ENCODE measurements at regions not wholly inside any gene's neighbourhood (a gene's known extent, or its start where the extent isn't known, plus 50 kb on each side); places are given as distances from the start of the nearest gene placed in this dataset.

DNA sequence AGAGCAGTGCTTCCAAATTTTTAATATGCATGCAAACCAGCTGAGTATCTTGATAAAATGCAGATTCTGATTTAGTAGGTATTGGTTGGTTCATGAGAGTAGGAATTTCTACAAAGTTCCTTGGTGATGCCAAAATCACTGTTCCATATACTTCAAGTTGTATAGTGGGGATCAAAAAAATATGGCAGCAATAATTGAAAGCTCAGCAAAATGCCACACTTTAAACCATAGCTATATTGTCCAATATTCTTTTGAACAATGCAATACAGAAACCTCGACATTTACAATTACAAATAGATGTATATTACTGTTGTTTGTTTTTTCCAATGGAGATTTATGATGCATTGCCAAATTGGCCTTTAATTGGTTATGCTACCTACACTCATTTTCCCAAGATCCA, 55.7 kb upstream of the NCAM2 start:
- intact Hi-C loops (cut with DNase I) = no loop called here
- TF ChIP-seq, protein P1, sequence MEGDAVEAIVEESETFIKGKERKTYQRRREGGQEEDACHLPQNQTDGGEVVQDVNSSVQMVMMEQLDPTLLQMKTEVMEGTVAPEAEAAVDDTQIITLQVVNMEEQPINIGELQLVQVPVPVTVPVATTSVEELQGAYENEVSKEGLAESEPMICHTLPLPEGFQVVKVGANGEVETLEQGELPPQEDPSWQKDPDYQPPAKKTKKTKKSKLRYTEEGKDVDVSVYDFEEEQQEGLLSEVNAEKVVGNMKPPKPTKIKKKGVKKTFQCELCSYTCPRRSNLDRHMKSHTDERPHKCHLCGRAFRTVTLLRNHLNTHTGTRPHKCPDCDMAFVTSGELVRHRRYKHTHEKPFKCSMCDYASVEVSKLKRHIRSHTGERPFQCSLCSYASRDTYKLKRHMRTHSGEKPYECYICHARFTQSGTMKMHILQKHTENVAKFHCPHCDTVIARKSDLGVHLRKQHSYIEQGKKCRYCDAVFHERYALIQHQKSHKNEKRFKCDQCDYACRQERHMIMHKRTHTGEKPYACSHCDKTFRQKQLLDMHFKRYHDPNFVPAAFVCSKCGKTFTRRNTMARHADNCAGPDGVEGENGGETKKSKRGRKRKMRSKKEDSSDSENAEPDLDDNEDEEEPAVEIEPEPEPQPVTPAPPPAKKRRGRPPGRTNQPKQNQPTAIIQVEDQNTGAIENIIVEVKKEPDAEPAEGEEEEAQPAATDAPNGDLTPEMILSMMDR (IDR thresholded peaks at IDR 0.05) = no peak
- Histone ChIP-seq H3K4me1 (no peaks in the 10 kb centered on the region), H3K27ac (no peak overlapping the region), H3K36me3 (no peaks in the 10 kb centered on the region), H3K9me3 (no peaks in the 10 kb centered on the region), H3K4me3 (no peak overlapping the region), H3K27me3 (no peaks in the 10 kb centered on the region)
- DNase-seq (no peak), ATAC-seq (no peak)

DNA sequence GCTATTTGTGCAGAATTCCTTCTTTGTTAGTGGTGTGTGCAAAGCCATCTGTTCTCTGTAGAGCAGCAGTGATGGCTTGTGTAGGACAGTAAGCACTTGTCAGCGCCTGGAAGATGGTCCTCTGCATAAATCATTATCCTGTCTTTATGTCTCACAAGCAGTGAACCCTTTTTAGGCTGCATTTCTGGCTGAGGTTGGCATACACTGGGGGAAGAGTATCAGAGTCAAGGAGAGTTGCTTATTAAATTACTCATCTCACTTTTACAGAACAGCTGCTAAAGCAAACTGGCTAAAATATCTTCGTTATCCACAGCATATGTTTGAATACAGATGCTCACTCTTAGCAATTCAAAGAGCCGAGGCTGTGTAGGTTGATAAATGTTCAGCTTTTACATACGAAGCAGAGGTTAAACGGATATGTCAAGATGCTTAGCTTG, 54.6 kb upstream of the NCAM2 start:
- no peak for ATAC-seq
- intact Hi-C loops (cut with DNase I) = no loop called here
- no peaks in the 10 kb centered on the region for H3K27me3 ChIP-seq
- DNase-seq = no peak
- H3K27ac ChIP-seq = no peak overlapping the region
- no peak overlapping the region for H3K4me3 ChIP-seq
- TF ChIP-seq, protein P1 (IDR thresholded peaks at IDR 0.05) = no peak
- no peaks in the 10 kb centered on the region for H3K36me3 ChIP-seq
- H3K4me1 ChIP-seq = no peaks in the 10 kb centered on the region
- no peaks in the 10 kb centered on the region for H3K9me3 ChIP-seq

DNA sequence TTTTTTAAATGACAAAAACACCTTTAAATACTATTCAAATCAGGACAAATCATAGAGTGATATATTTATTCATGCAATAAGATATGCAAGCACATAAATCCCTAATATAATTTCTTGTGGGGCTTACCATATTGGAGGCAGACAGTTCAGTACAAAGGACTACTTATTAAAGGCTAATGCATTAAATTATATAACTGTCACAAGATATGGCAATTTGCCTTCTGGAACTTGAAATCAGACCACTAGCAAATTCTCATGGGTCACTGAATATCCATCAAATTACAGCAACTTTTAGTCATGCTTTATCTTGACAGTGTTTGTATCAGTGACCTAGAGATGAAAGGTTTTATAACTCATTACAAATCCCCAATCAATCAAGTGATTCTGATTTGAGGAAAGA, 54.1 kb upstream of the NCAM2 start:
- ATAC-seq = no peak
- intact Hi-C loops (cut with DNase I) = no loop called here
- Histone ChIP-seq H3K4me1 (no peaks in the 10 kb centered on the region), H3K9me3 (no peaks in the 10 kb centered on the region), H3K27me3 (no peaks in the 10 kb centered on the region), H3K36me3 (no peaks in the 10 kb centered on the region), H3K27ac (no peak overlapping the region), H3K4me3 (no peak overlapping the region)
- TF ChIP-seq, protein P1 (IDR thresholded peaks at IDR 0.05) = no peak
- DNase-seq = no peak

DNA sequence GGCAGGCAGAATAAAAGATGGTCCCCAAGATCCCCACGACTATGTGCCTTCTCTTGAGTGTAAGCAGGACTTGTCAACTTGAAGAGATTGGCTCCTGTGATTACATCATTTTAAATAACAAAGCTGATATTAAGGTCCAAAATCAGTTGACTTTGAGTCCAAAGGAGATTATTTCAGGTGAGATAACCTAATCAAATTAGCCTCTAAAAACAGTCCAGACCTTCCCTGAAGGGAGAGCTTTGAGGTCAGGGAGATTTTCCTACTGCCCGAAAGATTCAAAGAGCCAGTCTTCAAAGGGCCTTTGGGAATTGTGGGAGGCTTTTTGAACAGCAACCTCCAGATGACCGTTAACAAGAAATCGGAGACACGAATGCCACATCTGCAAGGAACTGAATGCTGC, 51.5 kb upstream of the NCAM2 start:
- H3K9me3 ChIP-seq = no peaks in the 10 kb centered on the region
- TF ChIP-seq, protein P1 (IDR thresholded peaks at IDR 0.05) = no peak
- H3K27me3 ChIP-seq = no peaks in the 10 kb centered on the region
- DNase-seq (no peak), ATAC-seq (no peak)
- intact Hi-C loops (cut with DNase I) = no loop called here
- H3K27ac ChIP-seq = no peak overlapping the region
- H3K4me1 ChIP-seq = no peaks in the 10 kb centered on the region
- H3K36me3 ChIP-seq = no peaks in the 10 kb centered on the region
- no peak overlapping the region for H3K4me3 ChIP-seq

Small RNA genes in the stretch of these regions (microRNA-seq; reads per million reads assigned to microRNA genes)
- gene MIR548X = 0 reads per million in 2 donors

All from left lung (tissue), 4 donors.